ENCODE measurements at regions not wholly inside any gene's neighbourhood (a gene's known extent, or its start where the extent isn't known, plus 50 kb on each side); places are given as distances from the start of the nearest gene placed in this dataset.

- TF ChIP-seq EZH2phosphoT487 (IDR thresholded peaks at IDR 0.05; ENCODE audit: insufficient read depth, low read depth) (no peak), EZH2 (IDR thresholded peaks at IDR 0.05; ENCODE audit: insufficient read depth, poor library complexity, severe bottlenecking) (no peak)
Measured at GRCh38 chr2:138212434-138212833, 248.2 kb downstream of the HNMT start.

Data from GM23248 (cell line).